CD14-positive monocyte (primary cell): ENCODE measurements at regions not wholly inside any gene's neighbourhood (a gene's known extent, or its start where the extent isn't known, plus 50 kb on each side); places are given as distances from the start of the nearest gene placed in this dataset.

Experiments used
- DNase-seq, 3 donors: peaks; one replicate each; pipeline ENCODE4 v3.0.0-alpha.2; 2011 to 2022
- H2AFZ ChIP-seq: 2 replicates; pipeline ENCODE4 v1.6.0; 2012; ENCODE audit warnings: mild to moderate bottlenecking, low read depth, low read length, inconsistent platforms; ENCODE audit not compliant: insufficient read depth, poor library complexity, severe bottlenecking
- H3K27ac ChIP-seq, 2 donors: 1 replicate in 1 of 2; 2 replicates in 1 of 2; pipeline ENCODE4 v1.5.1; 2012 to 2013; ENCODE audit warnings: low read length in 2 of 2, control low read depth in 1 of 2, inconsistent platforms in 1 of 2, low read depth in 1 of 2, mild to moderate bottlenecking in 1 of 2
- H3K27me3 ChIP-seq, 2 donors: one replicate each; pipeline versions ENCODE4 v1.6.0 to v1.6.1; 2011 to 2013; ENCODE audit warnings: low read length in 2 of 2; ENCODE audit not compliant: control insufficient read depth in 2 of 2, insufficient read depth in 2 of 2
- H3K36me3 ChIP-seq, 2 donors: replicated peaks in 1 of 2; 1 replicate in 1 of 2; 2 replicates in 1 of 2; pipeline versions ENCODE4 v1.5.1 to v1.6.1; 2012 to 2013; ENCODE audit warnings: low read length in 2 of 2, control low read depth in 1 of 2, inconsistent platforms in 1 of 2, mild to moderate bottlenecking in 1 of 2; ENCODE audit not compliant: insufficient read depth in 2 of 2, control insufficient read depth in 1 of 2
- H3K4me1 ChIP-seq, 2 donors: 1 replicate in 1 of 2; 2 replicates in 1 of 2; pipeline versions ENCODE4 v1.5.1 to v1.6.1; 2012 to 2013; ENCODE audit warnings: low read length in 2 of 2, control low read depth in 1 of 2, inconsistent platforms in 1 of 2, mild to moderate bottlenecking in 1 of 2, moderate library complexity in 1 of 2; ENCODE audit not compliant: insufficient read depth in 2 of 2, control insufficient read depth in 1 of 2
- H3K4me2 ChIP-seq: replicated peaks from 2 replicates; pipeline ENCODE3; 2012; ENCODE audit warnings: low read length, moderate library complexity, mild to moderate bottlenecking; ENCODE audit not compliant: poor library complexity, severe bottlenecking; ENCODE audit errors: extremely low read depth
- H3K4me3 ChIP-seq, 3 experiments: fragments of 200-600 bp in 1 of 3; sonication (generic) in 1 of 3; replicated peaks in 1 of 3; 1 replicate in 2 of 3; 2 replicates in 1 of 3; pipeline ENCODE4 v1.5.1; 2011 to 2013; ENCODE audit warnings: low read length in 3 of 3, mild to moderate bottlenecking in 3 of 3, control low read depth in 2 of 3, low read depth in 2 of 3, inconsistent platforms in 1 of 3, moderate library complexity in 1 of 3
- H3K79me2 ChIP-seq: 2 replicates; pipeline ENCODE4 v1.6.0; 2012; ENCODE audit warnings: mild to moderate bottlenecking, control low read depth, inconsistent platforms, low read length, moderate library complexity; ENCODE audit not compliant: insufficient read depth
- H3K9ac ChIP-seq: 2 replicates; pipeline ENCODE4 v1.6.0; 2017; ENCODE audit warnings: low read length, mild to moderate bottlenecking; ENCODE audit not compliant: insufficient read depth, poor library complexity, severe bottlenecking
- H3K9me3 ChIP-seq, 2 donors: replicated peaks in 1 of 2; 1 replicate in 1 of 2; 2 replicates in 1 of 2; pipeline versions ENCODE4 v1.5.1 to v1.6.1; 2012 to 2013; ENCODE audit warnings: low read length in 2 of 2, control low read depth in 1 of 2; ENCODE audit not compliant: control insufficient read depth in 1 of 2, insufficient read depth in 1 of 2
- H4K20me1 ChIP-seq: 2 replicates; pipeline ENCODE4 v1.6.0; 2012; ENCODE audit warnings: mild to moderate bottlenecking, low read length, control low read depth, moderate library complexity; ENCODE audit not compliant: insufficient read depth
- H3K27ac Mint-ChIP-seq, 7 donors: one replicate each; pipeline ENCODE4 v1.8.0; 2020; ENCODE audit warnings: mild to moderate bottlenecking in 7 of 7, mixed read lengths in 7 of 7, moderate library complexity in 6 of 7, inconsistent platforms in 2 of 7
- H3K27me3 Mint-ChIP-seq, 3 donors: one replicate each; pipeline ENCODE4 v1.8.0; 2021 to 2022; ENCODE audit warnings: low read depth in 3 of 3, mild to moderate bottlenecking in 3 of 3, mixed read lengths in 3 of 3, moderate library complexity in 3 of 3, inconsistent platforms in 1 of 3
- H3K36me3 Mint-ChIP-seq, 2 donors: one replicate each; pipeline ENCODE4 v1.8.0; 2020; ENCODE audit warnings: mixed read lengths in 2 of 2, inconsistent platforms in 1 of 2, mild to moderate bottlenecking in 1 of 2
- H3K4me1 Mint-ChIP-seq: one replicate; pipeline ENCODE4 v1.8.0; 2020; ENCODE audit warnings: mild to moderate bottlenecking, mixed read lengths
- H3K4me3 Mint-ChIP-seq, 2 donors: one replicate each; pipeline ENCODE4 v1.8.0; 2020; ENCODE audit warnings: mild to moderate bottlenecking in 2 of 2, mixed read lengths in 2 of 2, moderate library complexity in 1 of 2
- H3K9me3 Mint-ChIP-seq, 7 donors: one replicate each; pipeline ENCODE4 v1.8.0; 2020 to 2022; ENCODE audit warnings: mixed read lengths in 7 of 7, mild to moderate bottlenecking in 6 of 7, moderate library complexity in 6 of 7, inconsistent platforms in 2 of 7
- CTCF ChIP-seq: fragments of 200-600 bp; IDR thresholded peaks from one replicate; pipeline ENCODE4 v1.8.0; 2022; ENCODE audit warnings: antibody characterized with exemption, mild to moderate bottlenecking
- WGBS: methylation state at CpG from one replicate; pipeline ENCODE4 v1.1.5; 2013; ENCODE audit warnings: missing lambda C conversion rate; ENCODE audit not compliant: insufficient coverage; 5-methylcytosine and 5-hydroxymethylcytosine counted together
- intact Hi-C, 2 donors: fragments of 100-400 bp; cut with micrococcal nuclease; formaldehyde crosslinking; loops; one replicate each; pipeline versions ENCODE4 v1.15.0 to v1.15.1; 2023

GRCh38 chrX:56000174-56000573 is 232.0 kb upstream of the KLF8 start:
- peaks cover 11 to 14% of the 10 kb centered on the region in 2 donors for H3K9me3 ChIP-seq
- no CpG with 5 or more reads among the region's 1 CpG for WGBS
- no peak overlapping the region for H3K27ac Mint-ChIP-seq
- H3K27me3 Mint-ChIP-seq = peaks cover 0 to 2% (median 0%) of the 10 kb centered on the region in 3 donors
- H3K4me3 Mint-ChIP-seq = no peak overlapping the region
- H3K4me1 ChIP-seq = no peaks in the 10 kb centered on the region
- H3K36me3 Mint-ChIP-seq = no peaks in the 10 kb centered on the region
- no peak for DNase-seq
- TF ChIP-seq CTCF = no peak
- H3K4me2 ChIP-seq = no peak overlapping the region
- H3K4me1 Mint-ChIP-seq = no peaks in the 10 kb centered on the region
- no peaks in the 10 kb centered on the region for H3K79me2 ChIP-seq
- H3K4me3 ChIP-seq = no peak overlapping the region
- no peaks in the 10 kb centered on the region for H3K27me3 ChIP-seq
- no peak overlapping the region for H3K9ac ChIP-seq
- no peak overlapping the region for H2AFZ ChIP-seq
- peaks cover 0 to 16% (median 7%) of the 10 kb centered on the region in 7 donors for H3K9me3 Mint-ChIP-seq
- H4K20me1 ChIP-seq = no peaks in the 10 kb centered on the region
- intact Hi-C loops = no loop called here
- no peaks in the 10 kb centered on the region for H3K36me3 ChIP-seq
- H3K27ac ChIP-seq = no peak overlapping the region

GRCh38 chrX:56000729-56001128 is 231.4 kb upstream of the KLF8 start:
- Histone ChIP-seq H3K9me3 (peaks cover 11 to 19% of the 10 kb centered on the region in 2 donors), H3K79me2 (no peaks in the 10 kb centered on the region), H3K27ac (no peak overlapping the region), H3K27me3 (no peaks in the 10 kb centered on the region), H2AFZ (no peak overlapping the region), H3K9ac (no peak overlapping the region), H3K4me3 (no peak overlapping the region), H3K4me2 (no peak overlapping the region), H3K4me1 (no peaks in the 10 kb centered on the region), H4K20me1 (no peaks in the 10 kb centered on the region), H3K36me3 (no peaks in the 10 kb centered on the region)
- Mint-ChIP-seq H3K9me3 (peaks cover 2 to 16% (median 8%) of the 10 kb centered on the region in 7 donors), H3K27ac (no peak overlapping the region), H3K4me1 (no peaks in the 10 kb centered on the region), H3K4me3 (no peak overlapping the region), H3K36me3 (no peaks in the 10 kb centered on the region), H3K27me3 (peaks cover 0 to 2% (median 0%) of the 10 kb centered on the region in 3 donors)
- intact Hi-C loops = no loop called here
- no peak for DNase-seq
- no peak for TF ChIP-seq CTCF
